GM21786 (cell line): ENCODE measurements at regions not wholly inside any gene's neighbourhood (a gene's known extent, or its start where the extent isn't known, plus 50 kb on each side); places are given as distances from the start of the nearest gene placed in this dataset.

ENCODE experiments used
- ATAC-seq: cut with Tn5 transposase; IDR thresholded peaks from one replicate; pipeline ENCODE4 v1.9.1; 2021; ENCODE audit not compliant: unreplicated experiment

DNA sequence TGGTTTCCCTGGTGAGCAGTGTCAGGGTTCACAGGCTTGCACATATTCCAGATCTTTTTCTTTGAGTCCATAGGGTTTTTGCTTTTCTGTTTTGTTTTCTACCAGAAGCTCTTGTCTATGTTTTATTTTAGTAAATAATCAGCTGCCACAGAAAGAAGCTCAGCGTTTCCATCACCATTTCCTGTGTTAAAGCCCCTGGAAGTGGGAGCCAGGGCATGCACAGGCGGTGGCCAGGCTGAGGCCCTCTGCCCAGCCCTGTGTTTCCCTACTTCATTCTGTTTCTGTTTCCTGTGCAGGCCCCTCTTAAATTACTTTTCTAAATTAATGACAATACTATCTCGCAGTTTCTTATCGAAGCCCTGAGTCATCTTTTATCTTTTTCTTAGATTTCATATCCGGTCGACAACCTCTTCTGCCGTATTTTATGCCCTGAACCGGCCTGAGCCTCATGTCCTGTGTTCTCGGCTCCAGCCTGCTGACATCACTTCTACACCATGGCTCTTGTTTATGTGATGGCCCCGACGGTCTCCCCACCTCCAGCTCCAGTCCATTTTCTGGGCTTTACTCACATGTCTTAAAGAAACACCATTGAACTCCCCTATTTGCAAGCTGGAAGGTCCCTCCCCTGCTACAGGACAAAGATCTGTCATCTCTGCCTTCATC lies 442.2 kb downstream of the TCERG1L start:
- ATAC-seq = no peak

DNA sequence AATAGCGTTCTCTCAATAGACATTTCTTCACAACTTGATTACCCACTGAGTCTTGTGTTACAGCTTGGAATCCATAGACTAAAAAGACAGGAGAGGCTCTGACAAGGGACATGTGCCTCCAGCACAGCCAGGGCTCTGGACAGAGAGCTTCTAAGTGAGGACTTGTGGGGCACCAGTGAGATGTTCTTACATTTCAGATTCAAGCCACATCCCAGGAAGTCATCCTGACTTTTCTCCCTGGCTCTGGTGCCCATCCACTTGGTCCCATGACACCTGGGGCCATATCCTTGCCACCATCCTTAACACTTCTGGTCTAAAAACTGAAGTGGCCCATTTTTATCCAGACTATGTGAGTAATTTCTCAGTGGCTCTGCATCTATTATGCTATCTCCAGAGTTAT lies 440.1 kb downstream of the TCERG1L start:
- no peak for ATAC-seq

DNA sequence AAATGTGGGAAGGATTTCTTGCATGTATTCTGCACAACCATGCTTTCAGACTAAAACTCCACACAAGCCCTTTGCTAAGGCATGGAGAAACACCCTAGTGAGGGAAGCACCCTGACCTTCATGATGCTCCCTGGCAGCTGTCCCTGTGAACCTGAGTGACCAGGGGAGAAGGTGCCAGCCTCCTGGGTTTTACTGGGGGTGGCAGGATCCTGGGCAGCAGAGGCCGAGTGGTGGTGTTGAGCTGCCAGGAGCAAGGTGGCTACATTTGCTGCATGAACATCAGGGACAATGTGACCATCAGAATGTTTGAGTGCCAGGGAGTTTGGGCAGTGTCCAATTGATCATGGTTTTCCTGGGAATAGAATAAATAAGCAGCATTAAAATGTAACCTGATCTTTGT lies 437.9 kb downstream of the TCERG1L start:
- no peak for ATAC-seq

DNA sequence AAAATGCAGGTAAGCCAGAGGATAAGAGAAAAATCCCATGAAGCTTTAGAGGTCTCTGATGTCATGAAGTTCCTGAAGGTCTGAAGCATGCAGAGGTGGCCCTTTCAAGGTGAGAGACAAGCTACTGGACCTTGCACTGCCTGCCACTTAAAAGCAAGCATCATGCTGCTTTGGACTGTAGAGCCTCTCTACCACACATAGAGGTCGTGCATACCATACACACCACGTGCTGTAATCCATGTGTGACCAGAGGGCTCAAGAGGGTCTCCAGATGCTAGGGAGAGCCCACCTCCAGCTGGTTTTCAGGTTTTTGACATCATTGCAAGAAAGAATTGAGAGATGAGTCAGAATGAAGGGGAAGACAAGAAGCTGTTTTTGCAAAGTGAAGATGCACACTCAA lies 436.4 kb downstream of the TCERG1L start:
- ATAC-seq = no peak

DNA sequence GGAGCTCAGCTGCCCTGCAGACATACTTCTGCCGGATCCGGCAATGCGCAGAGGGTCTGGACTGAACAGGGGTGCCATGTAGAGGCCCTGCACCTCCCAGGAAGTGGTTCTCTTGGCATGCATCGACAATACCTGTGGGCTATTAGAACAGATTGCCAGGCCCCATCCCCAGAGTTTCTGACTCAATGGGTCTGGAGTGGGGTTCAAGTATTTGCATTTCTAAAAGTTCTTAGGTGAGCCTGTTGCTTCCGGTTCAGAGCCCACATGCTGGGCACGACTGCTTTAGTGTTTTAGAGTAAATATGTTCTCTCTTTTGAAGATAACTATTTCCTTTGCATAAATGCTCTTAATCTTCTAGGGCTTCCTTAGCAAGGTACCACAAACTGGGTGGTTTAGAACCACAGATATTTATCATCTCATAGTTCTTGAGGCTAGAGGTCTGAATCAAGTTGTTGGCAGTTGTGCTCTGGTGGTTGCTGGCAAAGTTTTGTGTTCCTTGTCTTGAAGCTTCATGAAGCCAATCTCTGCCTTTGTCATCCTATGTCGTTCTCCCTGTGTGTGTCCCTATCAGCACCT lies 435.5 kb downstream of the TCERG1L start:
- no peak for ATAC-seq

DNA sequence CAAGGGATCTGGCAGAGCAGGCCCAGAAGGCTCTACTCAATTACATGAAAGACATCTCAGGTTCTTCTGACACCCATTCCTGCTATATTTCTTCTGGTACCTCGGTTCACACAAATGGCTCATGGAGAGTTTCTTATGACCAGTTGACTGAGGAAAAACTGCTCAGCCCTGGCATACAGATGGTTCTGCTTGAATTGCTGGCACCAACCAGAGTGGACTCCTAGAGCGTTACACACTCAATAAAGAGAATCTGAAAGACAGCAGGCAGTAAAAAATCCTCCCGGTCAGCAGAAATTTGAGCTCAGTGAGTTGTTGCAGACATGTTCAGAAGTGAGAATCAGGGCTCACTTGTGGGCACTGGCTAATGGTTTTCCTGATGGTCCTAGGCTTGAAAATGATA lies 434.4 kb downstream of the TCERG1L start:
- no peak for ATAC-seq

DNA sequence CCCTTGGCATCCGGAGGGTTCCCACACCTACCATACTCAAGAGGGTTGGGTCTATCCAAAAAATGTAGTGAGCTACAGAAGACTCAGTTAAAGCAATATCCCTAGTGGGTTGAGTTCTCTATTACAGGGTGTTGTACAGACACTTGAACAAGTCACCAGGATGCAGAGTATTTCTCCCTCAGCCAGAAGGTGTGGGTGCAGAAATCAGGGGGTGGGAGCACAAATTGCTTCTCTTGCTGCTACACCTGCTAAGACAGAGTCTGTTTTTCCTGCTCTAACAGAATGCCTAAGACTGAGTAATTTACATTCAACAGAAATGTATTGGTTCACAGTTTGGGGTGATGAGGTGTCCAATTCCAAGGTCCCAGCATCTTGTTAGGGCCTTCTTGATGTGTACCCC lies 433.4 kb downstream of the TCERG1L start:
- ATAC-seq = no peak

DNA sequence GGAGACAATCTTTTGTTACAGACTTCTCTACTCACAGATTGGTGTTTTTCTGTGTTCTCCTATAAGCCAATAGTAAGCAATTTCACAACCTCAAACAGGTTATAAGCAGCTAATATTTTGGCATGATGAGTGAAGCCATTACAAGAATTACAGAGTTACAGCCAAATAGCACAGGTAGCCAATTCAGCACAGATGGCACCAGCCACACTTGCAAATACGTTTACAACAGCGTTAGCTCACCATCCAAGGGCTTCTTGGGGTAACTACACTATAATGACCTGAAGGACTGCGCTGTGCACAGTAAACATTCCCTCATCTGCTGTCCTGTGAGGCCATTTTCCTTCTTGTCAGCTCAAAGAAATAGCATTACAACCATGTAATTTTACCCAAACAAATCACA lies 428.6 kb downstream of the TCERG1L start:
- ATAC-seq = no peak

DNA sequence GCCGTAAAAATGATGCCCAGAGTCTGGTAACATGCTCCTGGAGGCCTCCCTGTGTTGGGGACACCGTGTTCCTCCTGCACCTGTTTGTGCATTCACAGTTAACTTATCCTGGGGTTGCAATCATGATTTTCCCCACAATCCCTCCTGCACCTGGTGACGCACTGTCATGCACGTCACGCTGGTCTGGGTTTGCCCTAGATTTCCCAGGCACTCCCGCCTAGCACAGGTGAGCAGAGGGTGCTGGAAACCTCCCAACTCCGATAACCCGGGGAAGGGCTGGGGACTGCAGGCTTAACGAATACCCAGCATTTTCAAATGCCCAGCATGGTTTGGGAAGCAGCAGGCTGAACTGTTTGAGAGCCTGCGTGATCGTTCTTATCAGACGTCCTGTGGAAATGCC lies 427.1 kb downstream of the TCERG1L start:
- ATAC-seq = no peak

DNA sequence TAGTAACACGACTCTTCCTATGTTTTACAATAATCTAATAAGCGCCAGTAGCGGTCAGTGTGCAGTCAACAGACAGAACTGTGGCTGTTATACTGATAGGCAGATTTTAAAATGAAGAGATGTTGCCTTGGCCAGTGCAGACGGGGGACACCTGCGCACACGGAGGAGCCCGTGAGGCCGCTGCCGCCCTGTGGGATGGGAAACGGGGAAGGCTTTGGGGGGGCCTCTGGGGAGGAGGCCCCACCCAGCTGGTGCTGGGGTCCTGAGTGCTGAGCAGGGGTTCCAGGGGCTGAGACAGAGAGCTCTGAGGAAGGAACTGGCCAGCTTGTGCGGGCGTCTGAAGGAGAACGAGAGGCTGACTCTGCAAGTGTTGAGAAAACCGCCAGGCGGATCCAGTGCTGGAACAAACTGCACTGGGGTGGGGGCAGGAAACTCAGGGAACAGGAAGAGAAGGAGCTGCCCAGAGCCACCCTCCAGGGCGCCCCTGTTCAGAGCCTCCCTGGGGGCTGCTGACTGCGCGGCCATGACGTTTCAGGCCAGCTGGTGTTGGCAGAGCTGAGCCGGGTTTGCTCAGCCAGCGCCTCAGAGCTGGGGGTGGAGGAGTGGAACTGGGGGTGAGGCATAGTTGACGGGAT lies 426.4 kb downstream of the TCERG1L start:
- no peak for ATAC-seq

DNA sequence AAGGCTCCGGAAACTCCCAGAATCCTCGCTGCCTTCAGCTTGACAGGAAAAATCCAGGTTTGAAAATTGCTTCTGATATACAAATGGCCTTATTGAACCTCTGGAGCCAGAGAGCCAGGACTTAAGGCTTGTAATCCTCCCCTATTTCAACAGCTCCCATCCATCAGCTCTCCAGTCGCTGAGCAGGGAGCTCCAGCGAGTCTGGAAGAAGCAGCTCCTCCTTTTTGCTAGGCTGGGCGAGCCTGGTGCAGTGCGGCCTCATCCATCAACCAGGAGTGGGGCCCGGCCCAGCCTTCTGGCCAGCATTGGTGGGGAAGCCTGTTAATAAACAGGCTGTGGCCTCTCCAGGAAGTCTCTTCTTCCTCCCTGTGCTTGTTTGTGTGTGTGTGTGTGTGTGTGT lies 424.4 kb downstream of the TCERG1L start:
- ATAC-seq = no peak

DNA sequence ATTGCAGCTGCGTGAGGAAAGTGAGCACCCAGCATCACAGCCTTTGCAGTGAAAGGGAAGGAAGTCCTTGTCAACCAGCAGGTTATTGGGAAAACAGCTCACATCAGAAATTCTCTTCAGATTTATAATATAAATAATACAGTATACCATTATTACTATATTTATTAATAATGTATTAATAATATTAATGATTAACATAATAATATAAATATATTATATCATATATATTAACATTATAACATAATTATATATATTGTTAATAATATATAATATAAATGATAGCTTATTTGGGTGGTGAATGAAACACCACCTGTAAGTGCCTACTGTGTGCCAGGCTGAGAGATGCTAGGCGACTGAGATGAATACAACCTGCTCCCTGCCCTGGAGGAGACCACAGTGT lies 423.0 kb downstream of the TCERG1L start:
- no peak for ATAC-seq

DNA sequence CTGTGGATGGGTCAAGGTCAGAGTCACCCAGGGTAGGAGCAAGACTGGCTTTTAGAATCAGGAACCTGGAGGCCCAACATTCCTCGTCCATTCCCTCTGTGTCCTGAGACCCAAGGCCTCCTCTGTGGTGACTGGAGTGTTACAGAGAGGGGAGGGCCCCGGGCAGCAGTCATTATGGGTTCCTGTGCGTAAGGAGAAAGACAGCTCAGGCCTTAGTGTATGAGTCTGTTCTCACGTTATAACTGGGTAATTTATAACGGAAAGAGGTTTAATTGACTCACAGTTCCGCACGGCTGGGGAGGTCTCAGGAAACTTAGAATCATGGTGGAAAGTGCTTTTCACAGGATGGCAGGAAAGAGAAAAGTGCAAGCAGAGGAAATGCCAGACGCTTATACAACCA lies 422.3 kb downstream of the TCERG1L start:
- no peak for ATAC-seq

DNA sequence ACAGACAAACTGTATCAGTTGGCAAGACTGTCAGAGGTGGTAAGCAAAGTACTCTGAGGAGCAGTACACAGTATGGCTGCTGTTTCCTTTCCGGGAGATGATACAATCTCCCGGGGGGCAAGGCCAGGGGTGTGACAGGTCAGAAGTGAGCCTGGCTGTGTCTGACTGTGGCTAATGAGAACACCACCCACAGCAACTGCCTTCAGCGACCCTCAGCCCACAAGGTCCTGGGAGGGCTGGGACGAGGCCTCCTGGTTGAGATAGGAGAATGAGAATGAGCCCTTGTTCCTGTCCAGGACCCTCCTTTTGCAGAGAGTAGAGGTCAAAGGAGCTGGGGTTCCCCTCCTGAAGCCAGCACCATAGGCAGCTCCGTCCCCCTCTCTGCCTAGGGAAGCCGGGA lies 421.7 kb downstream of the TCERG1L start:
- ATAC-seq = no peak

DNA sequence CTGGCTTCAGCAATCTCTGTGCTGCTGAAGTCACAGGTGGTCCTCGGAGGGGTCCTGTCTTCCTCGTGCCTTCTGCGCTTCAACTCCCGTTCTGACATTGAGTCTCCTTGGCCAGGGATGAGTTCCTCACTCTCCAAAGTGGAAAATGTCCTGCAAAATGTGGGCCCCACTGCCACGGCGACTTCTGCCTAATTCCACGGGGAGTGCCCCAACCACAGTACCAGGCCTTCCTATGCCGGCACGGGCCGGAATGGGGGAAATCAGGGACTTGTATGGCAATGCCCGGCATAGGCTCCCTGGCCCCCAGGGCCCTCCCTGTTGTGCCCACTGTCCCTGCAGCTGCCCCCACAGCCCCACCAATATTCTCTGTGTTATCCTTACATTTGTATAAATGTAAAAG lies 420.5 kb downstream of the TCERG1L start:
- no peak for ATAC-seq

DNA sequence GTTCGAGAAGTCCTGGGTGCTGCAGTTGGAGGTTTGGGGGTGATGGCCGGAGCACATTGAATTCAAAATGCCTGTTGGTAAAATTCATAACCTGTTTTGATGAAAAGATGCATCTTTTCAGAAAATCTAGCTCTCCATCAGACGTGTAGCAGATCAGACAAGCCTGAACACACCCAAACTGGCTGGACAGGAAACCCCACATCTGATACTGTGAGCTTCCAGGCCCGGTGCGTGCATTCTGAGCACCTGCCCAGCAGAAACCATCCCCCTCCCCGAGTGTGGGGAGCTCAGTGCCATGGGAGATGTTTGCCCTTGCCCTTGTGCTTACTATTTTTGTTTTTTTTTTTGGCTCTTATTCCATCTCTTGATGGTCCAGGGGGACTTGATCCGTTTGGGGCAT lies 417.1 kb downstream of the TCERG1L start:
- ATAC-seq = no peak

DNA sequence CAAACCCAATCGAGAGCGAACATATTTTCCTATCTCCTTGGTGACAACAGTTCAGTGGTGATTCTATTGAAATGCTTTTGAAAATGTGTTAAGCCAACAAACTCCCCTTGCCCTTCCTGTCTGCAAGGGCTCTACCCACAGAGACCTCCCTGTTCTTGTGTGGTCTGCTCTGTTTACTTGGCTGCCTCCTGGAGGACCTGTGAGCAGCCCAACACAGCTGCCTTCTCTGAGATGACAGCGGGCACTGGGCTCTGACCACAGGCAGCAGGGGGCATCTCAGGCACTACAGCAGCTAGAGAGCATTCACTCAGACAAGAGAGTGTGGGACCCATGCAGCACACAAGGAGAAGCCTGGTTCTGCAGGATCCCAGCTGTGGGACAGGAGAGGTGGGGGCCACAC lies 416.4 kb downstream of the TCERG1L start:
- ATAC-seq = no peak

DNA sequence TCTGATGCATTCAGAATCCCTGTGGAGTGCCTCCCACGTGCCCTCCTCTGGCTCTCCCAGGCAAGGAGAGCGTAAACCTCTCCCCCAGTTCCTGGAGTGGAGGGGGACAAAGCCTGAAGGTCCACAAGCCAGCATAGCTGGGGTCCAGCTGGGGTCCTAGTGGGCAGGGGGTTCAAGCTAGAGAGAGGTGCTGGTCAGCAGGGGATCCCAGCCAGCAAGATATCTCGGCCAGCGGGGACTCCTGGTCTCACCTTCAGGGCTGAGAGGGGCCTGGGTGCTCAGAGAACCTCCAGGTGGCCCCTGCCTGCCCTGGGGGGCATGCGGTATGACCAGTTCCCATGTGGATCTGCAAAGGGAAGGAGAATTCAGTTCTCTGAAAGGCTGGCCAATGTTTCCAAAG lies 413.7 kb downstream of the TCERG1L start:
- ATAC-seq = no peak

DNA sequence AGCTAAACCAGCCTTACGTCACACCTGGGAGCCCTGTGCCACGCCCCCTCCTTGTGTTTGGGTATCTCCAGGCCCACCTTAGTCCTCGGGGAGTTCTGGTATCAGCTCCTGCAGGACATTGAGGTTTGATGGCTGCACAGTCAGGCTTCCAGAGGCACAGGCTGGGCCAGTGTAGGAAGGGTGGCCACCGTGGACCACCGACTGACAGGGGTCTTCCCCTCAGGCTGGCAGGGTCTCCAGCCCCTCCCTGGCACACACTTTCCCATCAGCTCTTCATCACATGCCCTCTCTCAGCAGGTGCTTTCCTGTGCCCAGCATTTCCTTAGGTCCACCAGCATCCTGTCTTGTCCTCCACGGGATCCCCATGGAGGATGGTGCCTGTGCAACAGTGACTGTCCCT lies 413.1 kb downstream of the TCERG1L start:
- ATAC-seq = no peak

DNA sequence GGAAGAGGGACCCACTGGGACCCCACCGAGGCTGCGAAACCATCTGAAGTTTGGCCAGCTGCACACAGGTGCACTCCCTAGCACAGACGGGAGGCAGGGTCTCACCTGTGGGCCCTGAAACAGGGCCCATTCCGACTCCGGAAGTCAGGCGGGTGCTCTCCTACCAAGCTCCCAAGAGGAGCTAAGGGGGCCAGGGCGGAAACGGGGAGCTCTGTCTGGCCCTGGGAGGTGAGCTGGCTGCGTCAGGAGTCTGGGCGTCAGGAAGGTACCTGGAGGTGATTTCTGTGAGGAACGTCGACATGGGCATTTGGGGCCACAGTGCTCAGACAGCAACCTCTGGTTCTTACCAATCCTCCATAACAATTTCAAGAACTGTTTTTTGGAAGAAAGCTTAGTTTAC lies 411.7 kb downstream of the TCERG1L start:
- ATAC-seq = no peak

DNA sequence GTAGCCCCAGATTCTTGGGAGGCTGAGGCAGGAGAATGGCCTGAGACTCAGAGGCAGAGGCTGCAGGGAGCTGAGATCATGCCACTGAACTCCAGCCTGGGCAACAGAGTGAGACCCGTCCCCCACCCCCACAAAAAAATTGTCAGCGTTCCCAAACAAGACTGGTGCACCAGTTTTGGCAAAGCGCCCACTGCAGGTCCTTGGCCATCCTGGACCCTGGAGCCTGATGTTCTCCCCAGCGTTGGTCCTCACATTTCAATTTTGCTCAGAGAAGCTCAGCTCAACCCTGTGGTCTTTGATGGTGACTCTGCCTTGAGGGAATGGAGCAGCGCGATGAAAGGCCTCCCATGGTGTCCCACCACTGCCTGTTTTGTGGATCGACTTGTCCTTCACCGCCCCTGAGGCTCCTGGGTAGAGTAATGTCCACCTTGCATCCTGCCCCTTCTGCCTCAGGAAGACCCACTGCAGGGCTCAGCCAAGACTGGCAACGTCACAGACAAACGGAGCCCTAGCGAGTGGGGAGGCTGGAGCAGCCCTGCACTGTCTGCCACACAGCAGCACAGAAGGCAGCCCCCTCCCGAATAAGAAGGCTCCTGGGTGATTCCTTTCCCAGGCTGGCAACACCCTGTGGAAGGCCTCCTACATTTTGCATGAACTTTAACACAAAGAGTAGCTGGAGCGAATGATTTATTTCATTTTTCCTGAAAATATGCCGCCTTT lies 410.9 kb downstream of the TCERG1L start:
- no peak for ATAC-seq
